HG03520 (cell line): ENCODE measurements at regions not wholly inside any gene's neighbourhood (a gene's known extent, or its start where the extent isn't known, plus 50 kb on each side); places are given as distances from the start of the nearest gene placed in this dataset.
"Not testable (repeated sequence)": the region's sequence is repeated elsewhere in the genome, so short reads cannot be mapped to it uniquely, and the experiment has no call there.

ENCODE experiments used
- ATAC-seq: cut with Tn5 transposase; IDR thresholded peaks from one replicate; pipeline ENCODE4 v1.9.1; 2021; ENCODE audit warnings: mild to moderate bottlenecking, moderate library complexity; ENCODE audit not compliant: unreplicated experiment

- ATAC-seq: no peak
Observed at GRCh38 chr1:106290805-106291501, 765.5 kb upstream of the PRMT6 start.

DNA sequence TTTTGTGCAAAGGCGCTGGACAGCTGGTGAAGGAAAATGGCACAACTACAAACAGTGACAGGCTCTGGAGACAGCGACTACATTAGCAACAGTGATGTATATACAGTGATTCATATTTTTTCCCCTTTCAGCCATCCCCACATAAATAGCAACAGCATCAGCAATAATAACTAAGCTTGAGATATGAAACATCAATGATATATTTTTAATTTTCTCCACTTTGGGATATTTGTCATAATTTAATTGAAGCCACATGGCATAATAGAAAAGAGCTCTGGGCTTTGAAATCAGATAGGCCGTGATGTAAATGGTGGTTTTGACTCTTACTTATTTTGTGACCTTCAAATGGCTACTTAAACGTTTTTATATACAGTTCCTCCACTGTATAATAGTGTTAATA, 764.3 kb upstream of the PRMT6 start:
- ATAC-seq: no peak

DNA sequence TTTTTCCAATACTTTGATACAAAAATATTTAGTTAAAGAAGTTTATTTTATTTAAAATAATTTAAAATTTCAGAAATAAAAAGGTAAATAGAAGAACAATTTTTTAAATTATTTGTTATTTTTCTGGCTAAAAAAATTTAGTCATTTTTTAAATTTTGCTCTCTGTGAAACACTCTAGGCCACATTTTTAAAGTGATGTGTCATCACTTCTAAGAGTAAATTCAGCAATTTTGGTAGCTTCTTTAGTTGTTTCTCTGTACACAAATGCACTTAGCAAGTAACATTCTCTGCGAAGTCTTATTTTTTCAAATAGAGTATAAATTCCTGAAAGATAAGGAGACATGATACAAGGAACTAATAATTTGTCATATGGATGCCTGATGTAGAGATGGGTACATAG, 760.0 kb upstream of the PRMT6 start:
- ATAC-seq: no peak

DNA sequence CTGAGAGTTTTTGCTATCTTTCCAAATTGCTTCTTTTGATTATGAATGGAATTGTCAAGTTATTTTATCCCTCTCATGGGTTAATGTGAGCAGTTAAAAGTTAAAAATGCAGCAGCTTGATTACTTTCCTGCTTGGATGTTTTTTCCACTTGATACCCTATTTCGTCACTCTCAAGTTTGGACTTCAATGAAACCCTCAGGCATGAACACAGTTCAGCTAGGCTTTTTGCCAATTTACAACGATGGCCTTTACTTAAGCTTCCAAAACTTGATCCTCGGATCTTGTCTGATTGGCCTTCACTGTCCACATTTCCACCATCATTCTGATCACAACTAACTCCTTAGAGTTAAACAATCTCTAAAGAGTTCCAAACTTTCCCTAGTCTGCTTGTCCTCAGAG, 752.4 kb upstream of the PRMT6 start:
- ATAC-seq: no peak

DNA sequence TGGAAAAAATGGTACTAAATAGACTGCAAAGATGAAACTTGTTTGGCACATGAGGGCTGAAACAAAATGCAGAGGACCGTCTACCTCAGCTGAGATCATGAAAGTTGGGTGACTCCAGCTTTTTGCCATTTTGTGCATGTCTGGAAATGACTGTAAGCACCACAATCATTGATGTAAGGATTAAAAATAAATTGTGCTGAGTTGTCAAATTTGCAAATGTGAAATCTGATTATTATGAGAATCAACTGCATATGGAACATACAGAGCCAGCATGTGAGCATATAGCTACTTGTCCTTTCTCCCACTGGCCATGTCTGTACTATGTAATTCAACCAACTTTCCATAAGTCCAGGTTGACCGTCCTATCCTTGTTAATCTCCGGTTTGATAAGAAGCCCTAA, 736.9 kb upstream of the PRMT6 start:
- no peak for ATAC-seq

- ATAC-seq: no peak
Observed at GRCh38 chr1:106325600-106325999, 730.9 kb upstream of the PRMT6 start.

DNA sequence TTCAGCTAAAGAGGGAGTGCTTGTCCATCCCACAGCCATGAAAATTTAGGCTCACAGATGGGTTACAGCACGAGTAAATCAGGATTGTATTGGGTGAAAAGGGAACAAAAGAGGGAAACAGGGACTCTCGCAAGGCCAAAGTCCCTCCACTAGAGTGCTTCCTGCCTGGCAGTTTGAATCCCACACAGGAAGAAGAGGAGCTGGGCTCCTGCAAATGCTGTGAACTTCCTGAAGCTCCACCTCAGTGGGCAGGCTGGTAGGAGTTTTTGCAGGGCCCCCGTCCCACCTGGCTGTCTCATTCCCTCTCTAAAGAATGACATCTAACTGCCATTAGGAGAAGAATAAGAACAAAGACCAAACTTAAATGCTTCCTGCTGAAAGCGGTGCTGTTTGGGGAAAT, 712.0 kb upstream of the PRMT6 start:
- no peak for ATAC-seq

DNA sequence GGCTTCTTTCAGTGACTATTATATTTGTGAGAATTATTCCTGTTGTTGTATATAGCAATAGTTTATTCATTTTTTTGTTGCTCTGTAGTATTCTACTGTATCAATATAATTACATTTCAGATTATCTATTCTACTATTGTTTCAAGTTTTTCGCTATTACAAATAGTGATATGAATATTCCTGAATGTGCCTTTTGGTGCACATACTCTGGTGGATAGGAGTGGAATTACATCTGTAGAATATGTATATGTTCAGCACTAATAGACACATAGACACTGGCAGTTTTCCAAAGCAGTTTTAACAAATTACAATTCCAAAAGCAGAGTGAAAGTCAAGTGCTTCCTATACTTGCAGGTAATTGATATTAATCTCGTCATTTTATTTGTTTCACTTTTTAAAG, 696.2 kb upstream of the PRMT6 start:
- ATAC-seq: peak; percentile 44

DNA sequence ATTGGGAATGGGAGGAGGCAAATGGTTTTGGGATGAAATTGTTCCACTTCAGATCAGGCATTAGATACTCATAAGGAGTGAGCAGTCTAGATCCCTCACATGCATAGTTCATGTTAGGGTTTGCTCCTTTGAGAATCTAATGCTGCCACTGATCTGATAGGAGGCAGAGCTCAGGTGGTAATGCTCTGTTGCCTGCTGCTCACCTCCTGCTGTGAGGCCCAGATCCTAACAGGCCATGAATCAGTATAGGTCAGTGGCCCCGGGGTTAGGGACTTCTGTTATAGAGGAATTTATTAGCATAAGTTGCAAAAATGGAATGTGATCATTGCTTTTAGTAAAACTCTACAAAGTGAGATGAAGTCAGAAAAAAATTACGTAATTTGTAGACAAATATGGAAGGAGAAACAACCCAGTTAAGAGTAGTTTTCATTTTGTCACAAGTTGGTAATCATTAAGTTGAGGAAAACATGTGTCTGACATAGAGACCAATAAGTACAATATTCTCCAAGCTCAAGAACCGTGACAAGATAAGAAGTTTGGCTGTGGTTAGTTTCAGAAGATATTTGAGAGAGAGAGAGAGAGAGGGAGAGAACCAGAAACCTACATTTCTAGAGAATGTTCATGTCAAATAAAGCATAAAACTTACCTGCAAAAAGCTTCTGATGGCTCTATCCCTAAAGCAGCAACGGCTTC, 689.7 kb upstream of the PRMT6 start:
- ATAC-seq: no peak

- no peak for ATAC-seq
Observed at GRCh38 chr1:106378261-106378660, 678.2 kb upstream of the PRMT6 start.

- no peak for ATAC-seq
Observed at GRCh38 chr1:106380772-106381171, 675.7 kb upstream of the PRMT6 start.

DNA sequence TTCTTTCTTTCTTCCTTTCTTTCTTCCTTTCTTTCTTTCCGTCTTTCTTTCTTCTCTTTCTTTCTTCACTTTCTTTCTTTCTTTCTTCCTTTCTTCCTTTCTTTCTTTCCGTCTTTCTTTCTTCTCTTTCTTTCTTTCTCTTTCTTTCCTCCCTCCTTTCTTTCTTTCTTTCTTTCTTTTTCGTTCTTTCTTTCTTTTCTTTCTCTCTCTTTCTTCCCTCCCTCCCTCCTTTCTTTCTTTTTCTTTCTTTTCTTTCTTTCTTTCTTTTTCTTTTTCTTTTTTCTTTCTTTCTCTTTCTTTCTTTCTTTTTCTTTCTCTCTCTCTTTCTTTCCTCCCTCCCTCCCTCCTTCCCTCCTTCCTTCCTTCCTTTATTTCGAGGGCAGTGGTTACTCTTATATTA, 667.3 kb upstream of the PRMT6 start:
- not testable (repeated sequence) for ATAC-seq

DNA sequence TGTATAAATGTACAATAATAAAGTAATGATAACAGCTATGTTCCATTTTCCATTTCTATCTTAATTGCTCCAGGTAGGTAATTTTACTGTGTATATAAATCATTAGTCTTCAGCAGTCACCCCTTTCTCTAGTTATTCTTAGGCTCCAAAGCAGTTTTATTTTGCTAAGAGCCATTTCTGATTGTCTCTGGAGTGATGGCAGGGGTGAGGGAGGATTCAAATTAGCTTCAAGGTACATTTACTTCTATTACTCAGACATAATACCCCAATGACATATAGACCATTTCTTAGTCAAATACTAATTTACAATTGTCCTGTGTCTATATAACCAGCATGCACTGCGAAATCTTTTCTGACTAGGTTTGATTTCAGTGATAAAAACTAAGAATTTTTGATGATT, 663.4 kb upstream of the PRMT6 start:
- no peak for ATAC-seq

GRCh38 chr1:106396020-106396419, 660.5 kb upstream of the PRMT6 start:
- ATAC-seq: no peak

DNA sequence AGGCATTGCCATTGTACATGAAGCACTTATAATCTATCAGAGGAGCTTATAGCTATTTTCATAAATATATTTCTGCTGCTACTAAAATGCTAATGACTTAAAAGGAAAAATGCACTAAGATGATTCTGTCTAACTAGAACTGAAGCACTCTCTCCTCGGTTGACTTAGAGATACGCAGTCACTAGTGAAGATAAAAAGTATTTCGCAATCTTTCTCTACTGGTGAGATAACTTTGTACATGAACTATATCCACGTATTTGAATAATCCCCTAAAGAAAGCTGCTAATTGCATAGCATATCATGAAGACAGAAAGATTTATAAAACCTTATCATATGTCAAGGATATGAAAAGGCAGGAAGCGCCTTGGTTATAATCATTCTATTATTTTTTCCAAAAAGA, 658.1 kb upstream of the PRMT6 start:
- ATAC-seq: no peak

DNA sequence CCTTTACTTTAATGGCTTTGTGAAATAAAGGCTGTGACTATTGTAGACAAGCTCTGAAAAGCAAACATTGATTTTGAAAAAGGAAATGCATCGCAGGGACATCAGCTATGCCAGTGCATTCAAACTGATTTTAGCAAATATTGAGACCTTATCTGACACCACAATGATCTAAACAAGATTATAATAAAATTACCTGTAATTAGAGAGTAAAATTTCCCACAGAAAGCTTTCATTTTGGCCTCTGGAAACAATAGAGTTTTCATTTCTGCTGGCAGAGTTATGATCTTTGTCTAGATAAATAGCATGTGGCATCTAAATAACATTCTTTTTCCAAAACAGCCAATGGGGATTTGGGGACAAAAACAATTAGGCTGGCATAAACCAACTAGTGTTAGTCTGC, 650.4 kb upstream of the PRMT6 start:
- ATAC-seq: no peak

DNA sequence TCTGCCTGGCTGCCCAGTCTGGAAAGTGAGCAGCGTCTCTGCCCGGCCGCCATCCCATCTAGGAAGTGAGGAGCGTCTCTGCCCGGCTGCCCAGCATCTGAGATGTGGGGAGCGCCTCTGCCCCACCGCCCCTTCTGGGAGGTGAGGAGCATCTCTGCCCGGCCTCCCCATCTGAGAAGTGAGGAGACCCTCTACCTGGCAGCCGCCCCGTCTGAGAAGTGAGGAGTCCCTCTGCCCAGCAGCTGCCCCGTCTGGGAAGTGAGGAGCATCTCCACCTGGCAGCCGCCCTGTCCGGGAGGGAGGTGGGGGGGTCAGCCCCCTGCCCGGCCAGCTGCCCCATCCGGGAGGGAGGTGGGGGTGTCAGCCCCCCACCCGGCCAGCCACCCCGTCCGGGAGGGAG, 644.2 kb upstream of the PRMT6 start:
- ATAC-seq: not testable (repeated sequence)

DNA sequence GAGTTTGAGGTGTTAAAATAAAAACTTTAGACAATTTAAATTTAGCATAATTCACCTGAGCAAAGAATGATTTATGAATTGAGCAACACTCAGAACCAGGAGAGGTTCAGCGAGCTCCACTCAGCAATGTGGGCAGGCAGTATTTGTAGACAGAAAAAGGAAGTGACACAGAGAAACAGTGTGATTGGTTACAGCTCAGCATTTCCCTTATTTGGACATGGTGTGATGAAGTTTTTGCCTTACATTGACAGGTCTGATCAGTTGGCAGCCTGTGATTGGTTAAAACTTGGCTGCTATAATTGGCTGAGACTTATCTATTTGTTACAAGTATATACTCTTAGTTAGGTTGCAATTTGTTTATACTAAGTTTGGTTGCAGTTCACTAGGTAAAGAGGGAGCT, 621.2 kb upstream of the PRMT6 start:
- ATAC-seq: peak; percentile 72

DNA sequence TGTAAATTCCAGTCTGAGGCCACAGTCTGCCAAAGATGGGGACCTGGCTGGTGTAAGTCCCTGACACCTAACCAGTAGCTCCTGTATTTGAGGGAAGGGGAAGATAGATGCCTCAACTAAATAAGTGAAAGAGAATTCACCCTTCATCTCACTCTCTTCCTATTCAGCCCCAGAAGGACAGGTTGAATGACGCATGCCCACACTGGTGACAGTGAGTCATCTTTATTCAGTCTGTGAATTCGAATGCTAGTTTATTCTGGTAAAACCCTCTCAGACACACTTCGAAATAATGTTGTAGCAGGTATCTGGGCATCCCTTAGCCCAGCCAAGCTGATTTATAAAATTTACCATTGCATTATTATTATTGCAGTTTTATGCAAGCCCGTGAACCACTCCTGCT, 617.0 kb upstream of the PRMT6 start:
- no peak for ATAC-seq

GRCh38 chr1:106447466-106447865, 609.0 kb upstream of the PRMT6 start:
- ATAC-seq: no peak

GRCh38 chr1:106456832-106457231, 599.6 kb upstream of the PRMT6 start:
- no peak for ATAC-seq

GRCh38 chr1:106457368-106457767, 599.1 kb upstream of the PRMT6 start:
- ATAC-seq: no peak

- no peak for ATAC-seq
Observed at GRCh38 chr1:106458866-106459265, 597.6 kb upstream of the PRMT6 start.
